ENCODE measurements at regions not wholly inside any gene's neighbourhood (a gene's known extent, or its start where the extent isn't known, plus 50 kb on each side); places are given as distances from the start of the nearest gene placed in this dataset.

DNA sequence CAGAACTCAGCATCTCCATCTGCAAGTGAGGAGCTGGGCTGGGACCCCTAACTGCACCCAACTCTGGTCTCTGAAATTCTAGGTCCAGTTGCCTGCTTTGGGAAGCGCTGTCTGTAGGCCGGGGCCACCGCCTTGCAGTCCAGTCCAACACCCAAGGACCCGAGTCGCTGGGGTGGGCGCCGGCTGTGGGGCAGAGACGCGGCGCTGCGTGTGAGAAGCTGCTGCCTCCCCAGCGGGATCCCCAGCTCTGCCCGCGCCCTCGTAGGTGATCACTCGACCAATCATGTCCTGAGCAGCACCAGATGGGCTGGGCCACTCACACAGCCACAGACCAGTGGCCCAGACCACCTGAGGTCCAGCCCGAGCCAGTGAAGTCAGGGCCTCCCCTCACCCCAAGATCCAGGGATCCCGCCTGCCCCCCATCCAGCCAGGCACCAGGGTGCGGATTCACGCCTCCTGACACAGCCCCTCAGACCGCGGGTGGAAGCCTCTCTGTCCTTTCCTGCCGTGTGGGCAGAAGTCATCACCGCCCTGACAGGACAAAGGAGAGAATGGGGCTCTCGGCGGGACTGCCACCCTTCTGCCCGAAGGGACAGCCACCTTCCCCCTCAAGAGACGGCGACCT is 67.4 kb upstream of the ADGRA1 start:
- TF ChIP-seq, protein P1, sequence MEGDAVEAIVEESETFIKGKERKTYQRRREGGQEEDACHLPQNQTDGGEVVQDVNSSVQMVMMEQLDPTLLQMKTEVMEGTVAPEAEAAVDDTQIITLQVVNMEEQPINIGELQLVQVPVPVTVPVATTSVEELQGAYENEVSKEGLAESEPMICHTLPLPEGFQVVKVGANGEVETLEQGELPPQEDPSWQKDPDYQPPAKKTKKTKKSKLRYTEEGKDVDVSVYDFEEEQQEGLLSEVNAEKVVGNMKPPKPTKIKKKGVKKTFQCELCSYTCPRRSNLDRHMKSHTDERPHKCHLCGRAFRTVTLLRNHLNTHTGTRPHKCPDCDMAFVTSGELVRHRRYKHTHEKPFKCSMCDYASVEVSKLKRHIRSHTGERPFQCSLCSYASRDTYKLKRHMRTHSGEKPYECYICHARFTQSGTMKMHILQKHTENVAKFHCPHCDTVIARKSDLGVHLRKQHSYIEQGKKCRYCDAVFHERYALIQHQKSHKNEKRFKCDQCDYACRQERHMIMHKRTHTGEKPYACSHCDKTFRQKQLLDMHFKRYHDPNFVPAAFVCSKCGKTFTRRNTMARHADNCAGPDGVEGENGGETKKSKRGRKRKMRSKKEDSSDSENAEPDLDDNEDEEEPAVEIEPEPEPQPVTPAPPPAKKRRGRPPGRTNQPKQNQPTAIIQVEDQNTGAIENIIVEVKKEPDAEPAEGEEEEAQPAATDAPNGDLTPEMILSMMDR (IDR thresholded peaks at IDR 0.05 in 8 of 11, conservative IDR thresholded peaks at IDR 0.05 in 3 of 11), result no peak
- TF ChIP-seq POLR2AphosphoS5 (IDR thresholded peaks at IDR 0.05), result no peak
- TF ChIP-seq POLR2A (IDR thresholded peaks at IDR 0.05), result no peak

Data from spleen (tissue), 7 donors.